ENCODE measurements at regions not wholly inside any gene's neighbourhood (a gene's known extent, or its start where the extent isn't known, plus 50 kb on each side); places are given as distances from the start of the nearest gene placed in this dataset.

DNA sequence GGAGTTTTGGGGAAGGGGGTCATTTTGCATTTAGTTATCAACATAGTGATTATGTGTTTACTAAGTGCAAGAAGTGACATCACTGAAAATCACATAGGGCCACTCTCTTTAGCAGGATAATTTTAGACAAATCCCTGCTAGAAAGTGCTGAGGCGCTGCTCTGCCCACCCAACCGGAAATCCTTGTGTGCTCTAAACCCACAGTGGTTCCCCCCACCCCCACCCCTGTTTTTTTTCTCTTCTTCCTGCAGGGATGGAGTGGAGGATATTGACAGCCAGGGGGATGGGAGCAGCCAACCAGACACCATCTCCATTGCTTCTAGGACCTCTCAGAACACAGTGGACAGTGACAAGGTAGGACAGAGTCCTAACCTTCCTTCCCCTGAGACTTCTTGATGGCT lies 234.2 kb upstream of the UMPS start:
- DNase-seq (ENCODE audit: low read depth): no peak

DNA sequence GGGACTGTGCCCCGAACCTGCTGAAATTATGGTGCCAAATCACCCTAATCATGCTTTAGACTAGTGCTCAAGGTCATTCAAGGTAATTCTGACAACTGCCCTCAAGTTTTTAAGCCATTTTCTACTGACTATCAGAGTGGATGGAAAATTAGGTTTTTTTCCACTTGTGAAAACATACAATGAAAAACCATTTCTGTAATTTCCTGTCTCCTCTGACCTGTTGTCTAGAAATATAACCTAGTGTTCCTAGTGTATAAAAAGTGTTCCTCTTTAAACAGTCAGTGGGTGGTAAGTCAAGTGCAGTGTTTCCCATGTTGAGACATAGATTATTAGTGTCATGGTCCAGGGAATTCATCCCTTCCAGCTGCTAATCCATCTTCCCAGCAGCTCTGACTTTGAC lies 232.8 kb upstream of the UMPS start:
- no peak for DNase-seq (ENCODE audit: low read depth)

DNA sequence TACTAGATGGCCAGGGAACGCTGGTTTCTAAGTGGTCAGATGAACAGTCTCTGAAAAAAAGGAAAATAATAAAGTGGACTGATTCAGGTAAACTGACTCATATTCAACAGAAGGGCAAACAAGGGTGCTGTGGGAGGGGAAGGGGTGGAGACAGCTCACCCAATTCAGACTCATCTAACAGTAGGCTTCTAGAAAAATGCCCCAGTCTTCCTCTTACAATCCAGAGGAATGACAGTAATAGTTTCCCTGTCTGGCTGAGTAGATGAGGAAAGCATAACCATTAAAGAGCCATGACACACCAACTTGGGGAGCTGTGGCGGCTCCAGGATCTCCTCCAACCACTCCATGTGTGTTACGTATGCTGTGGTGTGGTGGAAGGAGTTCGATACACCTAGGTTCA lies 231.4 kb upstream of the UMPS start:
- DNase-seq (ENCODE audit: low read depth): no peak

DNA sequence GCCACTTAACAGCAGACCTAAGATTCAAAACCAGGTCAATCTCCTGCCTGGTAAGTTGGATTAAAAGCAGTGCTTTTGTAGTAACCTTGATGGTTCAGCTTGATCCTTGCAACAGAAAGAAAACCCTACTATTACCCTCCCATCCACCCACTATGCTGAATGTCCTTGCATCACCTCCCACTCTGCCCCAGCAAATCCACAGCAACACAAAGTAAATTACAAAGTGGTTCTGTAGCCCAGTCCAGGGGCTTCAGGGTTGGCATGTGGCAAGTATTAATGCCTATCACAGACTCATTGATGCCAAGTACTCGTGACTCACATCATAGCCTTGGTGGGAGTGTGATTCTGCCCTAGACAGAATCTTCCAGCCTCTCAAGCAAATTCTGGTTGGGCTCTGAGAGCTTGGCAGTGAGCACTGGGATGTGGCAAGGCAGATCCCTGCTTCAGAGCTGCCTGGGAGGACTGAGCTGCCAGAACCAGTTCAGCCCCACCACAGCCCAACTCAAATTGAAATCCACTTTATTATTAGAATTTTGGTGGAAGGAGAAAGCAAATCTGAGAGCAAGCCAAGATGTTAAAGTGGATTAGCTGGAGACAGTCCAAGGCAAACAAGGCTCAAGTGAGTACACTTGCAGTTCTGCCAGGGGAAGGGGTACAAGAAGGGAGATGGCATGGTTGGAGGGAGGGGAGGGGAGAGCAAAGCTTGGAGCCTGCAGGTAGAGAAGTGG lies 225.8 kb upstream of the UMPS start:
- DNase-seq (ENCODE audit: low read depth): no peak

DNA sequence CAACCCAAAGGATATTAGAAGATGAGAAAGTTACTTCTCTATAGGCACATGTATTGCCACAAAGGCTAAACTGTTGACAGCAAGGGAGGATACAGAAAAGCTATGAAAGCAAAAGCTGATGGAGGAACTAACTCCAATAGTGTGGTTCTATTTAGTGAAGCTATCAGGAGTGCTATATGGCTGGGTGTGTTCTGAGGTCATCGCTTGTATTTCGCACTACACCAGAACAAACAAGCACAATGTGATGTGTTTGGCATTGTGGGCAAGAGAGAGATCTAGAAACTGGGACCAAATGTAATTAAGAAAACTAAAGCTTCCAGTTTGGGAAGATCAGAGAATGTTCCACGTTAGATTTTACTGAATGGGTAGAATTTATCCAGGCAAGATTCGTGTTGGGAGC lies 220.4 kb upstream of the UMPS start:
- no peak for DNase-seq (ENCODE audit: low read depth)

DNA sequence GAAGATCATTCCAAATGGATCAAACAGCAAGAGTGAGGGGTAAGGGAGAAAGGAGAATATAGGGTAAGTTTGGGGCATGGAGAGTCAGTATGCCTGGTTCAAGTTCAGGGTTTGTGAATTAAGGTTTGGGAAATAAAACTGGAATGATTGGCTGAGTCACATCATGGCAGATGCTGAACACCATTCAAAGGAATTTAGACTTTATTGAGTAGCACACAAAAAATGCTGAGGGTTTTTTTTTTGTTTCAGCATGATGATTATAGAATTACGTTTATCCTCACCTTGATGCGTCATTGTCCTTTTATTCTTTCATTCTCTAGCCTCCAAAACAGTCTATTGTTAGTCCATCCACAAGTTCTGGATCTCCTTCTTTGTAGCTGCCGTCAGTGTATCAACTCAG lies 220.0 kb upstream of the UMPS start:
- DNase-seq (ENCODE audit: low read depth): no peak

DNA sequence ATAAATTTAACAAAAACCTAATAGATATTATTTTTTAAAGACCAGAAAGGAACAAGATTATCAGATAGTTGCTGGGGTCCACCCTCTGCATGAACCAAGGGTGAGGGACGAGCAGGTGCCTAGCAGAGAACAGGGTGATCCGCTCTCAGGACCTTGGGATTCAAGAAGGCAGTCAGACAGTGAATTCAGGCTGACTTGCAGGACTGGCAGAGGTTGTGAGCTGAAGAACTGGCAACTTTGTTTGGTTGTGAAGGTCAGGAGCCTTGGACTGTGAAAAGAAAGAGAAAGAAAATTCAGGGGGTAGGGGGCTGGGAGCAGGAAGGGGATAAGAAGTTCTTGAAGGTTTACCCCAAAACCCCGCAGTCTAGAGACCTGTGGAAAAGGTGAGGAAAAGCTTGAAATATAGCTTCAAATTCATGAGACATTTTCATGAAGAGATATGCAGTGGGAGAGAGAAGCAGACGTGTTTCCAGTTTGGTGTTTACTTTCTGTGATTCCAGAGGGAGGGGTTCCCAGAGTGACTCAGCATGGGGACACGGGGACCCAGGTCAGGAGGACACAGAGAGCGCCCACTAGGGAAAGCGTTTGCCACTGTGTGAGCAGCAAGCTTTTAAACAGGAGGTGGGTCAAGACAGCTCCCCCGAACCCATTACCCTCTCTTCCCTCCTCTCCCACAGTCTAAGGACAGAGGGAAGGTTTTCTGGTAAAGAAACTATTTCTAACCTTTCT lies 217.2 kb upstream of the UMPS start:
- DNase-seq (ENCODE audit: low read depth): no peak

DNA sequence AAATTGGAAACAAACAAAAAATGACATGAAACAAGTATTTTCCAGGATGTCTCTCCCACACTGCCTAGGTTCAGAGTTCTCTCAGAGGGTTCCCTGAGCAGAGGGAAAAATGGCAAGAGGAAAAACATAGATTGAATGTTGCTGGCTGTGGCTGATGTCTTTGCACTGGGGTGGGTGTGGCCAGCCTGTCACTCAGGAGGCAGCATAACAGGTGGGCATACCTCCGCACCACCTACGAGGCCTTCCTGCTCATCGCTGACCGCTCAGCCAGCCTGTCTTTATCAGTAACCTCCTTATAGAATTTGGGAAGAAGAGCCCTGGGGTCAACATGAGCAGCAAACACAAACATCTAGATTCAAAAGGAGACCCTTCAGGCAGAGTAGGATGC lies 216.6 kb upstream of the UMPS start:
- no peak for DNase-seq (ENCODE audit: low read depth)

DNA sequence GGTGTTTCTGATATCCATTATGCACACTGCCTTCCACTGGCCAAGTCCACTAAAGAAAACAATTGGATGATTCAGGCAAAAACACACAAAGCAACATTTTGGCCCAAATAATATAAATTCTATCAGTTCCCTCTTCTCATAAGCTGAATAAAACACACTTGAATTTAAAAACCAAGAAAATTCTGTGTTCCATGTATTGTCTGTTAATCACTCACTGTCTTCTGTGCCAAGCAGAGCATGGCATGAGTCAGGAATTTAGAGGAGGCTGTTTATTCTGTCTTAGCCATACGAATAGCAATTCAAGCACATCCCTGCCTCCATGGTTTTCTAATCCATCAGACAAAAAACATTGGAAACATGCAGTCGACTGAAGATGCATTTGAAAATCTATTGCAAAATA lies 215.6 kb upstream of the UMPS start:
- no peak for DNase-seq (ENCODE audit: low read depth)

DNA sequence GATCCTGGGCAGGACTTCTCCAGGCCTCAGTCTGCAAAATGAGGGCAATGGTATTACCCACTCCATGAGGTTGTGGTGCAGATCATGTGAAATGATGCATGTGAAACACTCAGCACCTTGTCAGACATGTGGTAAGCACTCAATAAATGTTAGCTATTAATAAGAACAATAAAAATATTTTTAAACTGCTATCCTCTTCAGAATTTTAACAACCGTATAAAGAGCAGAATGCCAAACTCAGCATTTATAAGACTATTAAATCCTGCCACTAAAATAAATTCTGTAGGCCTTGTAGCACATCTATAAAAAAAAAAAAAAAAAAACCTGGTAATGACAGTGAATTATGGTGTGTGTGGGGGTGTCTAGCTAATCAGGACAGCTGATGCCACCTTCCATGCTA lies 213.9 kb upstream of the UMPS start:
- DNase-seq (ENCODE audit: low read depth): no peak

DNA sequence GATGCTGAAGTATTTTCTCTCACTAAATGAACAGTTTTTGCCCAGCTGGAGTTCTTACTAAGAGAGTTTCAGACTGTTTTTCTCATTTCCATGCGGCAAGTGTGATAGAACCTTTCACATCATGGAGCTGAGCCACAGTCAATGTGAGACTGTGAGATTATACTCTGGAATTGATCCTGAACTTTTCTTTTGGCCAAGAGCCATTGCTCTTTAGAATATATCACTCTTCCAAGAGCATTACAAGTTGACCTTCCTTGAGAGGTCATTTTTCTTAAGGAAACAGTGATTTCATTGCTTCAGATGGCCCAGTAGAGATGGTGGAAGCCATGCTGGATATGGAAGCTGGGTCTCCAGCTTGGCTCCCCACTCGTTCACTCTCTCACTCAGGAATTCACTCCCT lies 212.9 kb upstream of the UMPS start:
- no peak for DNase-seq (ENCODE audit: low read depth)

DNA sequence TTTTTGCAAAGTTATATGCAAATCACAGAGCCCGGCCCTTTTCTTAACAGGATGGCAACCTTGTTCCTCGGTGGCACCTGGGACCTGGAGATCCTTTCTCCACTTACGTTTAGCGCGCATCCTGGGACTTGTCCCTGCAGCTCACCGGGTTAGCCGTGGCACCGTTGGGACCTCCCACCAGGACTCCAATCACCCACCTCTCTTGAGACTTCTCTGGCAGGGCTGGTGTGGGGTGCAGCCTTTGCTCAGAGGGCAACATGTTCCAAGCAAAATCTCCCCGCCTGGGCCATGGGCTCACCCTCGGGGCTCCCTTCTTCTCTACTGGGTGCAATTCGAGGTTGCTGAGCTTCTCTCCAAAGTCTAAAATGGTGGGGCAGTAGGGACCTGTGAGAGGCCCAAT lies 211.9 kb upstream of the UMPS start:
- no peak for DNase-seq (ENCODE audit: low read depth)

DNA sequence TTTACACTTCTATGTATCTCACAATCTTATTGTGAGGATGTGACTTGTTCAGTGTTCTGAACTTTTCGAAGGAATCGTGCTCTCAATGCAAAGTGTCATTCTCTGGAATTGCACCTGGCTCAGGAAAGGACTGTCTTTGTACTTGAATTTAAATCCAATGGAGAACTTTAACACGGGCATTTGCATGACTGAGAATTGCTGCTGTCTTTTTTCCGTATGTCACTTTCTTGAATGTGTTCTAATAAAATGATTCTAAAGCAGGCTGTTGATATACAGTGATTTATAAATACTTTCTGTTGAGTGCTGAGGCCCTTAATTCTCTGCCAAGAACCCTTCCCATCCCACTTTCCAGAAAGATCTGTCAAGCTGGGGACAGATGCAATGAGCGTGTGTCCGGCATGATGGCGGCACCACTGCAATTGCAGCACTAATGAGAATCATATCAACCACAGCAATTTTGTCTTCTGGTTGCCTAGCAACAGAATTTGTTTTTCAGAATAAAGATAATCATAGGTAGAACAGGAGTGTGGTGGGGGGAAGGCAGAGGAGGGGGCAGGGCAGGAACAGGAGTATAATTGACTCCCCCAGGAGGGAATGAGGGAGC lies 210.6 kb upstream of the UMPS start:
- no peak for DNase-seq (ENCODE audit: low read depth)

DNA sequence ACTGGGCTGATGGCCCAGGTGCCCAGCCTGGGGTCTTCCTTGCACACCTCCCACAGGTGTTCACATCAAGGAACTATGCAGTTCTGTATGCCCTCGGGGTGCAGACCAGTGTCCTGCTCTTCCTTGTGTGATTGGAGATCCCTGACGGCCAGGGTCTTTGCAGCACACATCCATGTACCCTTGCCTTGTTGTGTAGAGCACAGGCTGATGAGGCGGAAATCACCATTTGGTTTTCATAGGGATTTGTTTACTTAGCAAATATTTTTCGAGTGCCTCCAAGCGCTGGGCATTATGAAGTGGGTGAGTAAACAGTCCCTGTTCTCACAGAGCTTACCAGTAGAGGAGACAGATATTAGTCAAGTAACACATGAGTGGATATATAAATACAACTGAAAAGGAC lies 209.3 kb upstream of the UMPS start:
- no peak for DNase-seq (ENCODE audit: low read depth)

DNA sequence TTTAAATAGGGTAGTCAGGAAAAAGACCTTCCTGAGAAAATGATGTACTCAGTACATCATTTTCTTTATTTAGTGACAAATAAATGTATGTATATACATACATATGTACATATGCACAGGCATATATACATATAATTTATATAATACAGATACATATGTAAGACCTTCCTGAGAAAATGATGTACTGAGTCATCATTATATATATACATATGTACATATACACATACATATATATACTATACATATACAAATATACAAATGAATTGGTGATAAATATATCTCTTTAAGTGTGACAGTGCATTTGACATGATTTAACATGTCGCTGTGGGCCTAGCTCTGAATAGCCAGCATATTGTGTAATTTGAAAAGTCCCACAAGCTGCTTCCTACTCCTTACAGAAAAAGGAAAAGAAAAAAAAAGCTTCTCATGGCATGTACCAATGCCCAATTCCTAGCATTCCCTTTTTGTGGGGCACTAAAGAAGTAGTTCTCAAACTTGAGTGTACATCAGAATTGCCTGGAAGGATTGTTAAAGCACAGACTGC lies 208.1 kb upstream of the UMPS start:
- no peak for DNase-seq (ENCODE audit: low read depth)

DNA sequence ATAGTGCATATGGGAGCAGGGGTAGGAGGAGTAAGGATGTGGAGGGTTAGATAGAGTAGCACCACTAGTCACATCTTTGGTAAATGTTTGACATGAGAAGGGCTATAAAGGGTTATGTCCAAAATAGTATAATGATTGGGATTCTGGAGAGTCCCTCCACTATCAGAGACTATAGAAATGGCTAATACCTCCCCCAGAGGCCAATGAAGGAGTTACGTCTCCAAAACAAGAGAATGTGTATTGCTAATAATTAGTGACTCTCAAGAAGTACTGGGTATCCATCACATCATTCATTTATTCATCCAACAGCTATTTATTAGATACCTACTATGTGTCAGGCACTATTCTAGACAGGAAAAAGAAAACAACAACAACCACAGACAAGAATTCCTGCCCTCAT lies 203.7 kb upstream of the UMPS start:
- no peak for DNase-seq (ENCODE audit: low read depth)

DNA sequence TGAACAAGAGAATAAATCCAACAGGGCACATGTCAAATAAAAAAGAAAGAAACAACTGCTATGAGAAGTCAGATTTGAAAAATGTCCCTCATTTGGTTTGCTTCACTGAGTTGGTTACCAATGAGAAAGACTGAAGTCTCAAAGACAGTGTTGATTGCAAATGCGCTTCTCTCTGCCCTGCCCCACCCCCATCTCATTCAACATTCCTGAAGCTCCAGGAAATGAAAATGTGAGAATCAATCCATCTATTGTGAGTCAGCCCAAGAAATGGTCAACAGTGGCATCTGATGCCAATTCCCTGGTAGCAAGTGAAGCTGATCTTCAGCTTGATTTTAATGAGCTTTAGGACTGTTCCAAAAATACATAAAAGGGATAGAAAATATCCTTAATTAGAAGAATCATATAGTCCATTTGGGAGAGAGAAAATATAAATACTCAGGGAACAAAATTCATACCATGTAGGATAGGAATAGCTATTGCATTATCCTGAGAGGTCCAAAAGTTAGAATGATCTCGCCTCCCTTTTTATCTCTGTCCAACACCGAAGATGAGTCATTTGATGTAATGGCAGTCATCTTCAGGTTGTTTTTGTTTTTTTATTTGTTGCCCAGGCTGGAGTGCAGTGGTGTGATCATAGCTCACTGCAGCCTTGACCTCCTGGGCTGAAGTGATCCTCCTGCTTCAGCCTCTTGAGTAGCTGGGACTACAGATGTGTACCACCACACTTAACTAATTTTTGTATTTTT lies 200.3 kb upstream of the UMPS start:
- DNase-seq (ENCODE audit: low read depth): no peak

DNA sequence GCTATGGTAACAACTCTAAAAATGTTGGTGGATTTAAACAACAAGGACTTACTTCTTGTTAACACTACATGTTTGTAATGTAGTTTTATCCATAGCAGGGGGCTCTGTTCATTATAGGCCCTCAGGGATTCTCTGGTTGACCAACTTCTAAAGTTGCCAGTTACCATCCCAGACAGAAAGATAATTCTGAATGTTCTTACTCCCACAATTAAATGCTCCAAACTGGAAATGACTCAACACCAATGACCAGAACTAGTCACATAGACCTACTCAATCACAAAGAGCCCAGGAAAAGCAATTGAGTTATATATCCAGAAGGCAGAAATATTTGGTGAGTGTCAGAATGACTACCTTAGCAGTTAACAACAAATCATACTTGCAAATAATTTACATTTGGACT lies 199.3 kb upstream of the UMPS start:
- no peak for DNase-seq (ENCODE audit: low read depth)

DNA sequence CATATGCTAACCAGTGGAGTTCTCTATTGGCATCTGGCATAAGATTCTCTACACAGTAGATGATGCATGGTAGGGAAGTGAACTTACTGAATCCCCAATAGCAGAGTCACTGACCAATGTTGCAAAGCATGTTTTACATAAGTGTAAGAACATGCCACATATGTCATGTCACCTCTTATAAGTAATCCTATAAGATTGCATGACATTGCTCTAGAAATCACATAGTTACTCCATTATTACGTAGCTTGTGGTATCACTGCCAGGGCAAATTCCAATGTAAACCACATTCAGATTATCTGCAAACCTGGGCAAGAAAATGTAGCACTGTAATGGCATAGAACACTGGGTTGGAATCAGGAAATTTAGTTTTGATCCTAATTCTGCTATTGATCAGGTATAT lies 198.2 kb upstream of the UMPS start:
- DNase-seq (ENCODE audit: low read depth): no peak

DNA sequence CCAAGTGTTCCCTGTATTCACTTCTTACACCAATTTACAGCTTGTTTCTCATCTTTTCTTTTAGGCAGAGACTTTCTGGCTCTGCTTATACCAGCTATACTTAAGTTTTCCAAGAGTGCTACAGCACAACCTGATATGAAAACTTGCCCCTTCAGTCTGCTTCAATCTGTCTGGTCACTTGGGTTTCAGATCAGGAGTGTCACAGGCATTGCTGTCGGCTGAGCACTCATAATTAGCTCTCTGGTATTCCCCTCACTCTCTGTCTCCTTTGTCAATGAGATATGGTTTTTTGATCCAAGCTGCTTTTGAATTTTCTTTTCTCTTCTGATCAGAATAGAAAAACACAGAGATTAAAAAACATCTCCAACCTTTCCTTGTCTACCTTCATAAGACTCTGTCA lies 194.9 kb upstream of the UMPS start:
- DNase-seq (ENCODE audit: low read depth): no peak

DNA sequence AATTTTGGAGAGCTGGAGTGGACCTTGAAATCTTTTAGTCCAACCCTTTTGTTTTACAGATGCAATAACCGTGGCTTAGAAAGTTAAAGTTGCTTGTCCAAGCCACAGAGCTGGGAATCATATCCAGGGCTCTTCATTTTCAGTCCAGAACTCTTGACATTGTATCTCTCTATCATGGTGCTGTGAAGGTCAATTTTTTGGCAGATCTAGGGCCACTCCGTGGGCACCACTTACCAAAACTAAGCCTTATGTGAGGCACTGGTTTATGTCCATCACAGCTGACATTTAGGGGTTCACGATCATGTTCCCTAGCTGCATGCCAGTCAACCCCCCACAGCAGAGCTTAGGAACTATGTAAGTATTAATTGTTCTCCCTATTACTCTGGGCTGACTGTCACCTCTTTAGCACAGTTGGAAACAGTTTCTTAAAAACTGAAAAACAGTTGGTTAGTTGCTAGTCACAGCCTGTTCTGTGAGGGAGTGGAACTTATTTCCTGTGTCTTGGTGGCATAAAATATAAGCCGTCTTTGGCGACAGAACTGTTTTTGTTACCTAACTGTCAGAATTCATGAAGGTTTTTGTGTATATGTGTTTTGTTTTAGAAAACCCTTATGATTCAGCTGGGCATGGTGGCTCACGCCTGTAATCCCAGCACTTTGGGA lies 189.6 kb upstream of the UMPS start:
- no peak for DNase-seq (ENCODE audit: low read depth)

DNA sequence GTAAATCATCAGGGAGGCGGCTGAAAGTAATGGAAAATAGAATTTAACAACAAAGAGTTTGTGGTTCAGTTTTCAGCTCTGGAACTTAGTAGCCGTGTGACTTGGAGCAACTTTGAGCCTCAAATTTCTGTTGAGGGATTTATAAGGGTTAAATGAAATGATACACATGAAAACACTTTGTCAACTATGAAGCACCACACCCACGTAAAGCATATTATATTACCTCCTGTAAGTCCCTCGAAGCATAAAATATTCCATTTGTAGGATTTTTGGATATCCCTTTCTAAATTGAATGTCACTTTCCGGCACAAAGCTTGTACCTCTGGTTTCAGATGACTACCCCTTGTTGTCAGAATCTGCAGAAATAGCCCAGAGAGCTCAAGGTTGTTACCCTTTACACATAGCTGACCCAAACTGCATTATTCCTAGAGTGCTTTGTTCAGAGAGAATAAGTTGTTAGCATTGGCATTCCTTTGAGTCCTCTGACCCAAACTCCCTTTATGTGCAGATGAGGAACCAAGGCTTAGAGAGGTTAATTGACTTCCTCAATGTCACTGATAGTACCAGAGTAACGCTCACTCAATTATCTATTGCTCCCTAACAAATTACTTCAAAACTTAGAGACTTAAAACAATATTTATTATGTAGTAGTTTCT lies 187.9 kb upstream of the UMPS start:
- no peak for DNase-seq (ENCODE audit: low read depth)

Data from stimulated activated CD8-positive, alpha-beta memory T cell treated with anti-CD3 and anti-CD28 coated beads, Interleukin-15, amount 100 ng/mL, for 24 hours (primary cell).